HepG2 (cell line): ENCODE measurements at regions not wholly inside any gene's neighbourhood (a gene's known extent, or its start where the extent isn't known, plus 50 kb on each side); places are given as distances from the start of the nearest gene placed in this dataset.

Experiments
- ATAC-seq: fragments of 200-7000 bp; cut with Tn5 transposase; 3 replicates; pipeline ENCODE4 v1.9.1; 2020; ENCODE audit warnings: mild to moderate bottlenecking, moderate library complexity
- BruUV-seq: library from RNA; stranded (reverse); fragments of 400-500 nt; replicated peaks from 2 replicates; lab custom pipeline; 2021; lab: Mats Ljungman, UMichigan
- CTCF ChIA-PET: fragments of 300-600 bp; formaldehyde crosslinking; extraction: SDS; loops from one replicate; lab custom pipeline; 2021; ENCODE audit warnings: low total read pairs, inconsistent platforms, low intra/inter-chr PET ratio; lab: Yijun Ruan, JAX
- POLR2A ChIA-PET: fragments of 350-600 bp; sonication (Branson Sonifier 250); formaldehyde crosslinking; loops from one replicate; lab custom pipeline; 2020; ENCODE audit warnings: antibody characterized with exemption, inconsistent platforms; lab: Yijun Ruan, JAX
- DNase-seq: peaks from one replicate; pipeline ENCODE4 v3.0.0-alpha.2; 2015; ENCODE audit warnings: low spot score
- FAIRE-seq: peaks from 3 replicates; lab custom pipeline; 2011; peaks lifted over from hg19 to GRCh38; lab: Jason Lieb, UNC
- H2AFZ ChIP-seq: one replicate; pipeline ENCODE4 v1.6.1; 2011; ENCODE audit warnings: low read length, inconsistent platforms
- H3K27ac ChIP-seq: fragments of 300-600 bp; 3 replicates; pipeline ENCODE4 v1.8.0; 2011; ENCODE audit warnings: mixed run types, mild to moderate bottlenecking, mixed read lengths, low read length, inconsistent platforms; ENCODE audit not compliant: insufficient read depth; ENCODE audit errors: extremely low read length
- H3K27me3 ChIP-seq, 2 experiments: fragments of 200-600 bp in 1 of 2; 2 replicates in 1 of 2; 3 replicates in 1 of 2; pipeline versions ENCODE4 v1.6.0 to v1.8.0; 2011; ENCODE audit warnings: low read length in 2 of 2, mild to moderate bottlenecking in 2 of 2, moderate library complexity in 2 of 2, inconsistent platforms in 1 of 2; ENCODE audit not compliant: insufficient read depth in 2 of 2, control insufficient read depth in 1 of 2
- H3K36me3 ChIP-seq, 2 experiments: fragments of 200-600 bp in 1 of 2; replicated peaks in 1 of 2; 2 replicates in 1 of 2; 3 replicates in 1 of 2; pipeline versions ENCODE4 v1.5.1 to v1.8.0; 2011; ENCODE audit warnings: low read length in 2 of 2, inconsistent platforms in 1 of 2; ENCODE audit not compliant: insufficient read depth in 2 of 2, control insufficient read depth in 1 of 2
- H3K4me1 ChIP-seq: 2 replicates; pipeline ENCODE4 v1.5.1; 2012; ENCODE audit warnings: low read length, inconsistent platforms; ENCODE audit not compliant: insufficient read depth
- H3K4me2 ChIP-seq: 2 replicates; pipeline ENCODE4 v1.6.0; 2011; ENCODE audit warnings: low read depth, low read length, inconsistent platforms
- H3K4me3 ChIP-seq, 3 experiments: fragments of 200-600 bp in 1 of 3; sonication (generic), shearing (Covaris generic) in 1 of 3; replicated peaks in 1 of 3; 2 replicates each; pipeline ENCODE4 v1.5.1; 2011 to 2016; ENCODE audit warnings: low read length in 3 of 3, inconsistent platforms in 2 of 3, low read depth in 2 of 3, mild to moderate bottlenecking in 2 of 3, control low read depth in 1 of 3, mixed read lengths in 1 of 3; ENCODE audit not compliant: insufficient read depth in 1 of 3
- H3K79me2 ChIP-seq: one replicate; pipeline ENCODE4 v1.6.1; 2011; ENCODE audit warnings: low read length, inconsistent platforms; ENCODE audit not compliant: insufficient read depth
- H3K9ac ChIP-seq: 2 replicates; pipeline ENCODE4 v1.6.0; 2011; ENCODE audit warnings: mild to moderate bottlenecking, low read depth, low read length, inconsistent platforms; ENCODE audit not compliant: insufficient read depth
- H3K9me3 ChIP-seq: 2 replicates; pipeline ENCODE4 v1.5.1; 2012; ENCODE audit warnings: mild to moderate bottlenecking, low read length
- H4K20me1 ChIP-seq: 2 replicates; pipeline ENCODE4 v1.6.0; 2011; ENCODE audit warnings: inconsistent platforms, mild to moderate bottlenecking, low read length, moderate library complexity; ENCODE audit not compliant: insufficient read depth
- E2F2 ChIP-seq: sonication (generic); formaldehyde crosslinking; IDR thresholded peaks from 2 replicates; pipeline ENCODE4 v1.4.0; 2020; ENCODE audit warnings: missing genetic modification reagents, borderline replicate concordance
- KLF13 ChIP-seq: sonication (generic); formaldehyde crosslinking; IDR thresholded peaks from 2 replicates; pipeline ENCODE4 v1.4.0; 2020; ENCODE audit warnings: mild to moderate bottlenecking, missing genetic modification reagents
- KLF15 ChIP-seq: sonication (generic); formaldehyde crosslinking; IDR thresholded peaks from 2 replicates; pipeline ENCODE4 v1.8.1; 2023; ENCODE audit warnings: borderline replicate concordance, mild to moderate bottlenecking, inconsistent platforms, missing genetic modification reagents, mixed read lengths
- MATR3 ChIP-seq: sonication (generic); formaldehyde crosslinking; IDR thresholded peaks from 2 replicates; pipeline ENCODE4 v1.4.0; 2020; ENCODE audit warnings: missing genetic modification reagents
- MYC ChIP-seq: sonication (generic); formaldehyde crosslinking; IDR thresholded peaks from 2 replicates; pipeline ENCODE4 v1.9.0; 2021; ENCODE audit warnings: missing genetic modification reagents, borderline replicate concordance
- NCOA5 ChIP-seq: sonication (generic); formaldehyde crosslinking; IDR thresholded peaks from 2 replicates; pipeline ENCODE4 v1.4.0; 2020; ENCODE audit warnings: missing genetic modification reagents
- NR2F6 ChIP-seq, 2 experiments: IDR thresholded peaks; 2 replicates each; pipeline ENCODE4 v1.6.1; 2016; ENCODE audit warnings: antibody characterized with exemption in 1 of 2, mild to moderate bottlenecking in 1 of 2
- PRDM4 ChIP-seq: sonication (generic); formaldehyde crosslinking; IDR thresholded peaks from 2 replicates; pipeline ENCODE4 v1.9.0; 2021; ENCODE audit warnings: missing genetic modification reagents, borderline replicate concordance
- RBAK ChIP-seq: sonication (generic); formaldehyde crosslinking; IDR thresholded peaks from 2 replicates; pipeline ENCODE4 v1.5.1; 2020; ENCODE audit warnings: mild to moderate bottlenecking, missing genetic modification reagents
- SALL2 ChIP-seq: sonication (generic); formaldehyde crosslinking; IDR thresholded peaks from 2 replicates; pipeline ENCODE4 v1.8.1; 2023; ENCODE audit warnings: mild to moderate bottlenecking, missing genetic modification reagents, inconsistent platforms
- ZBTB34 ChIP-seq: sonication (generic); formaldehyde crosslinking; IDR thresholded peaks from 2 replicates; pipeline ENCODE4 v1.8.0; 2022; ENCODE audit warnings: mild to moderate bottlenecking, missing genetic modification reagents
- ZFY ChIP-seq: sonication (generic); formaldehyde crosslinking; IDR thresholded peaks from 2 replicates; pipeline ENCODE4 v1.4.0; 2020; ENCODE audit warnings: missing genetic modification reagents
- ZKSCAN5 ChIP-seq: sonication (generic); formaldehyde crosslinking; IDR thresholded peaks from 2 replicates; pipeline ENCODE4 v1.5.1; 2020; ENCODE audit warnings: mild to moderate bottlenecking, missing genetic modification reagents
- ZNF3 ChIP-seq: IDR thresholded peaks from 2 replicates; pipeline ENCODE4 v1.7.0; 2017; ENCODE audit warnings: inconsistent platforms
- ZNF510 ChIP-seq: sonication (generic); formaldehyde crosslinking; IDR thresholded peaks from 2 replicates; pipeline ENCODE4 v1.4.0; 2020; ENCODE audit warnings: low read depth, mild to moderate bottlenecking, missing genetic modification reagents
- ZNF576 ChIP-seq: sonication (generic); formaldehyde crosslinking; IDR thresholded peaks from 2 replicates; pipeline ENCODE4 v1.4.0; 2020; ENCODE audit warnings: mild to moderate bottlenecking, missing genetic modification reagents
- ZNF629 ChIP-seq: sonication (generic); formaldehyde crosslinking; conservative IDR thresholded peaks from 2 replicates; pipeline ENCODE4 v1.5.0; 2020; ENCODE audit warnings: missing genetic modification reagents
- WGBS: methylation state at CpG from one replicate; pipeline ENCODE4 v1.1.6; 2017; ENCODE audit warnings: low lambda C conversion rate; 5-methylcytosine and 5-hydroxymethylcytosine counted together
- in situ Hi-C: cut with HindIII; loops from 2 replicates; pipeline ENCODE4 v1.10.0; 2017; ENCODE audit warnings: low pct_unique_long_range_greater_than_20kb; ENCODE audit not compliant: extremely low pct_ligation_motif_present
- intact Hi-C: fragments of 100-400 bp; cut with micrococcal nuclease; formaldehyde crosslinking; loops from one replicate; pipeline ENCODE4 v1.10.0; 2022; ENCODE audit not compliant: unreplicated experiment

GRCh38 chr1:215433237-215433636, 133.9 kb upstream of the KCTD3 start:
- Histone ChIP-seq H3K4me3 (no peak overlapping the region), H3K27ac (no peak overlapping the region), H3K4me1 (no peaks in the 10 kb centered on the region), H2AFZ (no peak overlapping the region), H3K27me3 (no peaks in the 10 kb centered on the region), H3K79me2 (no peaks in the 10 kb centered on the region), H3K9me3 (no peaks in the 10 kb centered on the region), H3K4me2 (no peak overlapping the region), H3K9ac (no peak overlapping the region)
- DNase-seq (no peak), ATAC-seq (no peak), FAIRE-seq (no peak)
- no TSS peak for BruUV-seq
- intact Hi-C loops, result no loop called here
- 0% methylated on average over 2 of the region's 8 CpGs for WGBS
- no peak for TF ChIP-seq E2F2 (CRISPR knock-in tag)
- no peak for TF ChIP-seq RBAK
- no peak for TF ChIP-seq SALL2 (CRISPR knock-in tag)
- no peak for TF ChIP-seq KLF15
- no peak for TF ChIP-seq ZNF576
- TF ChIP-seq NR2F6 (IDR thresholded peaks at IDR 0.05), result no peak
- TF ChIP-seq NR2F6 (CRISPR knock-in tag; IDR thresholded peaks at IDR 0.05), result no peak
- TF ChIP-seq ZFY (CRISPR knock-in tag), result no peak
- TF ChIP-seq, all 625 proteins: peak for 0
- no peaks in the 10 kb centered on the region for H3K36me3 ChIP-seq
- CTCF ChIA-PET, result no interaction called here
- POLR2A ChIA-PET, result no interaction called here
- in situ Hi-C loops, result no loop called here
- no peaks in the 10 kb centered on the region for H4K20me1 ChIP-seq

GRCh38 chr1:215439549-215439948, 127.6 kb upstream of the KCTD3 start:
- BruUV-seq, result no TSS peak
- H3K79me2 ChIP-seq, result no peaks in the 10 kb centered on the region
- intact Hi-C loops, result no loop called here
- TF ChIP-seq KLF13, result no peak
- no peak for TF ChIP-seq PRDM4 (CRISPR knock-in tag)
- TF ChIP-seq MYC (CRISPR knock-in tag), result no peak
- no peak for TF ChIP-seq ZNF629
- TF ChIP-seq ZKSCAN5 (CRISPR knock-in tag), result no peak
- TF ChIP-seq NCOA5, result no peak
- TF ChIP-seq MATR3 (CRISPR knock-in tag), result no peak
- TF ChIP-seq ZBTB34 (CRISPR knock-in tag), result no peak
- TF ChIP-seq ZNF510 (CRISPR knock-in tag), result no peak
- TF ChIP-seq ZNF3 (CRISPR knock-in tag), result no peak

More at GRCh38 chr1:215439549-215439948, 127.6 kb upstream of the KCTD3 start:
- H2AFZ ChIP-seq, result no peak overlapping the region
- CTCF ChIA-PET, result no interaction called here
- no peak overlapping the region for H3K27ac ChIP-seq
- DNase-seq (no peak), ATAC-seq (no peak), FAIRE-seq (no peak)
- H3K9ac ChIP-seq, result no peak overlapping the region
- no peak overlapping the region for H3K4me3 ChIP-seq
- no peak overlapping the region for H3K4me2 ChIP-seq
- in situ Hi-C loops, result no loop called here
- POLR2A ChIA-PET, result no interaction called here
- no peaks in the 10 kb centered on the region for H4K20me1 ChIP-seq
- no peaks in the 10 kb centered on the region for H3K4me1 ChIP-seq
- no peaks in the 10 kb centered on the region for H3K27me3 ChIP-seq
- peaks cover 10% of the 10 kb centered on the region for H3K9me3 ChIP-seq
- no peaks in the 10 kb centered on the region for H3K36me3 ChIP-seq
